ENCODE measurements at regions not wholly inside any gene's neighbourhood (a gene's known extent, or its start where the extent isn't known, plus 50 kb on each side); places are given as distances from the start of the nearest gene placed in this dataset.

GRCh38 chr4:66640233-66640990 is 904.9 kb downstream of the CENPC start:
- H3K36me3 ChIP-seq = no peaks in the 10 kb centered on the region
- H3K27ac ChIP-seq = no peak overlapping the region
- no peaks in the 10 kb centered on the region for H3K9me3 ChIP-seq
- intact Hi-C loops (cut with DNase I; ENCODE audit: low total_unique reads) = no loop called here
- H3K4me3 ChIP-seq = no peak overlapping the region
- DNase-seq = no peak
- WGBS, 5 donors = 58 to 66% (median 63%) methylated on average over 5 of the region's 5 CpGs
- no peaks in the 10 kb centered on the region for H3K4me1 ChIP-seq
- TF ChIP-seq POLR2AphosphoS5 (IDR thresholded peaks at IDR 0.05) = no peak
- no peak for TF ChIP-seq EP300 (IDR thresholded peaks at IDR 0.05)
- TF ChIP-seq CTCF (IDR thresholded peaks at IDR 0.05) = no peak
- TF ChIP-seq POLR2A (IDR thresholded peaks at IDR 0.05) = no peak
- no peaks in the 10 kb centered on the region for H3K27me3 ChIP-seq

GRCh38 chr4:66639361-66639760 is 905.9 kb downstream of the CENPC start:
- TF ChIP-seq CTCF (IDR thresholded peaks at IDR 0.05) (no peak), EP300 (IDR thresholded peaks at IDR 0.05) (no peak), POLR2A (IDR thresholded peaks at IDR 0.05) (no peak), POLR2AphosphoS5 (IDR thresholded peaks at IDR 0.05) (no peak)
- Histone ChIP-seq H3K4me3 (no peak overlapping the region), H3K27ac (no peak overlapping the region), H3K4me1 (no peaks in the 10 kb centered on the region), H3K36me3 (no peaks in the 10 kb centered on the region), H3K27me3 (no peaks in the 10 kb centered on the region), H3K9me3 (no peaks in the 10 kb centered on the region)
- peak in 1 of 2 donors; percentile 11 for DNase-seq
- intact Hi-C loops (cut with DNase I; ENCODE audit: low total_unique reads) = no loop called here

- H3K4me1 ChIP-seq = no peaks in the 10 kb centered on the region
- intact Hi-C loops (cut with DNase I; ENCODE audit: low total_unique reads) = no loop called here
- no peaks in the 10 kb centered on the region for H3K27me3 ChIP-seq
- no peak for DNase-seq
- WGBS, 5 donors = 42 to 74% (median 56%) methylated on average over 2 of the region's 2 CpGs
- H3K36me3 ChIP-seq = no peaks in the 10 kb centered on the region
- H3K9me3 ChIP-seq = no peaks in the 10 kb centered on the region
- H3K27ac ChIP-seq = no peak overlapping the region
- H3K4me3 ChIP-seq = no peak overlapping the region
- TF ChIP-seq EP300 (IDR thresholded peaks at IDR 0.05) = no peak
- no peak for TF ChIP-seq POLR2A (IDR thresholded peaks at IDR 0.05)
- TF ChIP-seq CTCF (IDR thresholded peaks at IDR 0.05) = no peak
- TF ChIP-seq POLR2AphosphoS5 (IDR thresholded peaks at IDR 0.05) = no peak
Measured at GRCh38 chr4:66636349-66636748, 909.0 kb downstream of the CENPC start.

- WGBS, 5 donors = 74 to 88% (median 87%) methylated on average over 2 of the region's 2 CpGs
- Histone ChIP-seq H3K27me3 (no peaks in the 10 kb centered on the region), H3K4me3 (no peak overlapping the region), H3K4me1 (no peaks in the 10 kb centered on the region), H3K36me3 (no peaks in the 10 kb centered on the region), H3K9me3 (no peaks in the 10 kb centered on the region), H3K27ac (no peak overlapping the region)
- TF ChIP-seq CTCF (IDR thresholded peaks at IDR 0.05) (no peak), POLR2AphosphoS5 (IDR thresholded peaks at IDR 0.05) (no peak), POLR2A (IDR thresholded peaks at IDR 0.05) (no peak)
- intact Hi-C loops (cut with DNase I; ENCODE audit: low total_unique reads) = no loop called here
- DNase-seq = no peak
Measured at GRCh38 chr4:66633477-66633876, 911.8 kb downstream of the CENPC start.
